NCI-H524 treated with DMSO at 0.1 percent for 48 hours (cell line): ENCODE measurements at regions not wholly inside any gene's neighbourhood (a gene's known extent, or its start where the extent isn't known, plus 50 kb on each side); places are given as distances from the start of the nearest gene placed in this dataset.
"Not testable (repeated sequence)": the region's sequence is repeated elsewhere in the genome, so short reads cannot be mapped to it uniquely, and the experiment has no call there.

Source experiments
- DNase-seq: peaks from one replicate; lab custom pipeline; 2025; lab: John Stamatoyannopoulos, UW

DNA sequence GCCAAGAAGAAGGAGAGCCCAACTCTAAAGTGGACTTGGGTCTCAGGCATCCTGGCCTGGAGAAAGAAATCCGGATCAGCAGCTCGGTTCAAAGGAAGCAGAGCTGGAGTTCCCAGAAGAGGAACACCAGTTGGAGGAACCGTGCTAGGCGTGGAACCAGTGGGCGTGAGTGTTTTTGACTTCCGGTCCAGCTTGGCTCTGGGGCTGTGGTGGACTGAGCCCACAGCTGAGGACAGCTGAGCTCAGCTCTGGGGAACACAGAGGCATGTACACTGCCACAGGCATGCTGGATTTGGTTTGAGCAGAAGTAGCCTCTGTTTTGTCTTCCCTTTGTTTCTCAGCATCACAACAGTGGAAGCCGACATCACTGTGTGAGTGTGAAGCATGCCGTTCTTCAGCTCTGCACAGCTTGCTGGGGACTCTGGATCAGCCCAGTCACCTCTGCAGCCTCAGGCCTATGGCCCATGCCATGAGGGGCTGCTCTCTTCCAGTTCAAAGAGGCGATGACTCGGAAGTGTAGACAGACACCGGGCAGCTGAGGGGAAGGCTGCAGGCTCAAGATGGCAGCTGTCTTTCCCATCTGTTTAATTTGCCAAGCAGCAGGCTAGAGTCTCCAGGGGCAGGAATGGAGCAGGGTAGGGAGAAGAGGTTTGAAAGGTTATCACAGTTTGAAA lies 185.8 kb upstream of the UBE3A start:
- no peak for DNase-seq

- DNase-seq: no peak
Observed at GRCh38 chr15:25623708-25624107, 184.9 kb upstream of the UBE3A start.

DNA sequence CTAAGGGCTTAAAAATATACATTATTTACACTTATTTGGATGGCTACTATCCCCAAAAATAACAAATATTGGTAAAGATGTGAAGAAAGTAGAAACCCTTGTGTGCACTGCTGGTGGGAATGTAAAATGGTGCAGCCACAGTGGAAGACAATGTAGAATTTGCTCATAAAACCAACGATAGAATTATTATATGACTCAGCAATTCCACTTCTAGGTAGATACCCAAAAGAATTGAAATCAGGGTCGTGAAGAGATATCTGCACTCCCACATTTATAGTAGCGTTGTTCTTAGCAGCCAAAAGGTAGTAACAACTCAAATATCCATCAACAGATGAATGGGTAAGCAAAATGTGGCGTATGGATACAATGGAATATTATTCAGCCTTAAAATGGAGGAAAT lies 181.6 kb upstream of the UBE3A start:
- DNase-seq: no peak

DNA sequence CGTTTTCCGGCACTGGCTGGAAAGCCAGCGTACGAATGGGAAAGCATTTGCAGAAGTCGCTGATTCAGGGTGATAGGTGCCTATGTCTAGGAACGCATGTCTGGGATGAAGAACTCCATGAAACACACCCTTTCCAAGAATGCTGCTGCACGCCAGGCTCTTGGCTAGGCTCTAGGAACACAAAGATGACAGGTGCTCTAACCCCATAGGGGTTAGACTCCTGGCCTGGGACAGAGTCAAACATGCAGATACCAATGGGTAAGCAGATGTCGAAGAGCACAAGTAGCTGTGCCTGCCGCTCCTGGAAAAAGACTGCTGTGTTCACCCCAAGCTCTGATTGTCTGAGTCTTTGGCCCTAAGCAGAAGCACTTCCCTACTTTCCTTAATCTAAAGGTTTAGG lies 180.9 kb upstream of the UBE3A start:
- DNase-seq: no peak

- DNase-seq: no peak
Observed at GRCh38 chr15:25619076-25619475, 180.3 kb upstream of the UBE3A start.

DNA sequence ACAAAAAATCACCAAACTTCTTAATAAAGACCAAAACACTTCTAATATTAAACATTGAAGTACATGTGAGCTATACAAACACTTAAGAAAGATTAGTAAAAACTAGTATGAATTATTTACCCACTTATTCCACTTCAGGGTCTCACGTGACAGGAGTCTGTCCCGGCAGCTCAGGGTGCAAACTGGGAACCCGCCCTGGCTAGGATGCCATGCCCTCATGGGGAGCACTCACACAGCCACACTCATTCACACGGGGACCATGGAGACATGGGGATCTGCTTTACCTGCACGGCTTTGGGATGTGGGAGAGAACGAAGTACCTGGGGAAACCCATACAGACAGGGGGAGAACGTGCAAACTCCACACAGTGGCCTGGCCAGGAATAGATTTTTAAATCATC lies 179.3 kb upstream of the UBE3A start:
- no peak for DNase-seq

GRCh38 chr15:25616471-25616870 lies 177.6 kb upstream of the UBE3A start:
- no peak for DNase-seq

- no peak for DNase-seq
Observed at GRCh38 chr15:25613134-25613533, 174.3 kb upstream of the UBE3A start.

DNA sequence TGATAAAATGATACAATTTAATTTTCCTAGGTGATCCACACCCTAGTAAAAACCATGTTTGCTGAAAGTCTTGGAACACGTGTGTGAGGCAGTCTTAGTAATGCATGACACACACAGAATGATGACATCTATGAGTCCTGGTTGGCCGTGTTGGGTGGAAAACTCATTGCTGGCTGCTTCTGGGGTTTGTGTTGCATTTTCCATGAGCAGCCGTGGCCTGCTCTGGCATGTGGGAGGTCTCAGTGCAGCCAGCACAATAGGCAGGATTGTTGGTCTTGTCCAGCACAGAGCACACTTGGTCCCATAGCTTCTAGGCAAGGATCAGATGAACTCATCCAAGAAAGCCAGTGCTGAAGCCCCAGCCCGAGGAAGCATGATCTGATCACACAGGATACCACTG lies 172.8 kb upstream of the UBE3A start:
- no peak for DNase-seq

DNA sequence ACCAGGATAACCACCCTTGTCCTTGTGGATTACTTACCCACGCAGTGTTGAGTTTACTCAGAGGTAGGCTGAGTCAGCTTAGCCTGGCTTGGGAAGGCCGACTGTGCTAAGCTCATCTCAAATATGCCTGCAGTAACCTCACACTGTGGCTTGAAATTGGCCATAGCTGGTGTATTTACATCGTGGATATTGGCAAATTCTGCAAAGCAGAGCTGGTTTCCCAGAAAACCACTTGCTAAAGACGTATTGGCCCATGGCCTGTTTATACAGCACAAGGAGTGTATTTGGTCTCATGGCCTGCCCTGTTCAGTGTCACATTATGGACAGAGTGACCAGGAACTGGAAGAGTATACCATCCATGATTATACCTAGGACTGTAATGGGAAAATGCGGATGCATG lies 170.5 kb upstream of the UBE3A start:
- no peak for DNase-seq

DNA sequence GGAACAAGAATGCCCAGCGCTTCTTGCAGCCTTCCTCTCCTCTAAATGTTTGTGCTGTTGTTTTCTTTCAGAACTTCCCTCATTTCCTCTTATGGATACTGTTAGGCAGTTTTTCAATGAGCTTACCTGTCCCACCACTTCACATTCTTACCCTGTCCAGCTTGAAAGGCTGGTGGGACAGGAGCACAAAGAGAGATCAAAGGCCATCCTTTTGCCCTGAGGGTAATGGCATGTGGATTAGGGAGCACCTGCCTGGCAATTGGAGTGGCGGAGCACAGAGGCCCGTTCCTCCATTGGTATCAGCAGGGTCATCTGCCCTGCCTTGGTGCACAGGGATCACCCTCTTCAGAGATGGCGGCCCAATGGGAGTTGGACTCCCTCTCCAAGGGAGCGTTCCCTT lies 170.1 kb upstream of the UBE3A start:
- no peak for DNase-seq

DNA sequence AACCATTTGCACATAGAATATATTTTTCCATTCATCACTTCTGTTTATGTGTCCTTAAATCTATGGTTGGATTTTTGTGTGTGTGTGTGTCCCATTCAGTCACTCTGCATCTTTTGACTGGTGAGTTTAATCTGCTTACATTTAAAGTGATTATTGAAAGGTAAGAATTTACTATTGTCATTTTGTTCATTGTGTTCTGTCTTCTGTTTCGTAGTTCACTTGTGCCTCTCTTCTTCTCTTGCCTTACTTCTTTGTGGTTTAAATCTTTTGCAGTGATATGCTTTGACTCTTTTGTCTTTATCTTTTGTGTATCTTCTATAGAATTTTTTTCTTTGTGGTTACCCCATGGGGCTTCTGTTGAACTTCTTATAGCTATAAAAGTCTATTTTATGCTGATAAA lies 166.3 kb upstream of the UBE3A start:
- no peak for DNase-seq

DNA sequence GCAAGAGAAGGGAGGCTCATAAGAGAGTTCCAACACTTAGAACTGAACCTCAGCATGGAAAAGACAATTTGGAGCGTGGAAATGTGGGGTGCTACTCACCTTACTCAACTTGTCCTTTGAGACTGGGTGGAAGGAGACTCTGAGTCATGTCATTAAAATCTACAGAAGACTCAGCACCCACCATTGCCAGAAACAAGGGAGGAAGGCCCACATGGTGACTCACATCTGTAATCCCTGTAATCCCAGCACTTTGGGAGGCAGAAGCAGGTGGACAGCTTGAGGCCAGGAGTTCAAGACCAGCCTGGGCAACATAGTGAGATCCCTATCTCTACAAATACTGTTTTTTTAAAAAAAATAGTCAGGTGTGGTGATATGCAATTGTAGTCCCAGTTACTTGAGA lies 161.9 kb upstream of the UBE3A start:
- DNase-seq: no peak

DNA sequence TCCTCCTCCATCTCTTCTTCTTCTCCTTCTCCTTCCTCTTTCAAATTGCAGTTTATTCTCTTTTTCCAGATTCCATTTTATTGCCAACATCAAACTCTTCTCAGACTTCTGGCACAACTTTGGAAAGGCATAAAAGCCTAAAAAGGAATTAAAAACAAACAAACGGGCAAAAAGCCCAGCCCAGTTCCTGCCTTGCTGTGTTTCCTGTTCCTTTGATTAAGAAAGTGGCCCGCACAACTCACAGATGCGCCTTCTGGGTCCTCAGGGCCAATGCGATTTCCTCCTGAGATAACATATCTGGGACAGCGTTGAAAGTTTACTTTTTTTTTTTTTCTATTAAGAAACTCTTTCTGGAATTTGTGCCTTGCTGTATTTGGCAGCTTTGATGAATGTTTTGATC lies 158.7 kb upstream of the UBE3A start:
- no peak for DNase-seq

DNA sequence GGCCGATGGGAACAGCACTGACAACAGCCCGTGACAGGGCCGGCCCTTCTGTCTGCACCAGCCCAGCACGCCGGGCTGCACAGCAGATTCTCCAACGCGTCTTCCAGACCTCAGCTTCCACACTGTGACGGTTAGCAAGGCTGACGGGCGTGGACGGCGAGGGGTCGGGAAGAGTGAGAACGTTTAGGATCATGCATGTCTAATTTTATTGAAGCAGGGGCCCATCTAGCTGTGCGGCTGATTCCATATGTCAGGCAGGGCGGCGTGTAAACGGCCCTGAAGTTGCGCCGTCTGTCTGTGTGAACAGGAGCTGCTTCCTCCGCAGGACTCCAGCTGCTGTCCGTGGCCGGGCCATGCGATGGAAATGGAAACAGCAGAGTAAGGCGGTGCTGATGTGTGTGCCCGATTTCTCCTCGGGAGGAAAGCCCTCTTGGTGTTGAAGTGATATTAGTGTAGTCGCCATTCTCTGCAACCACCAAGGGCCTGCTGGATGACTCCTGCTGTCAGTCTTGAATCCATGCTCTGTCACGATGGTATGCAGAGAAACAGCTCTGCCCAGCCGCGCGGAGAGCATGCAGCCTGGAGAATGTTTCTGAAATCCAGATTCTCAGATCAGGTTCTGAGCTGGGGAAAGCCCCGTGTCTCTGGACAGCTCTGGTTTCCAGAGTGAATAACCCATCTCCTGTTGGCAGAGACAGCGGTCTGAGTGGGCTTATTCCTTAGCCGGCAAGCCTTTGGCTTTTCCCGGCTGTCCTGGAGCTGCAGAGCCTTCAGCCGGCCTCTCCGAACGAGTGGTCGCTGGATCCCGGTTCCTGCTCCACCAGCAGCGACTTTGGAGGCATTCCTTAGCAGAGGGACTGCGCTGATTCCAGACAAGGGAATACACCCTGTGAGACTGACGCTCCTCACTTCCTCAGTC lies 158.1 kb upstream of the UBE3A start:
- DNase-seq: no peak

GRCh38 chr15:25587616-25588340 lies 149.0 kb upstream of the UBE3A start:
- no peak for DNase-seq

DNA sequence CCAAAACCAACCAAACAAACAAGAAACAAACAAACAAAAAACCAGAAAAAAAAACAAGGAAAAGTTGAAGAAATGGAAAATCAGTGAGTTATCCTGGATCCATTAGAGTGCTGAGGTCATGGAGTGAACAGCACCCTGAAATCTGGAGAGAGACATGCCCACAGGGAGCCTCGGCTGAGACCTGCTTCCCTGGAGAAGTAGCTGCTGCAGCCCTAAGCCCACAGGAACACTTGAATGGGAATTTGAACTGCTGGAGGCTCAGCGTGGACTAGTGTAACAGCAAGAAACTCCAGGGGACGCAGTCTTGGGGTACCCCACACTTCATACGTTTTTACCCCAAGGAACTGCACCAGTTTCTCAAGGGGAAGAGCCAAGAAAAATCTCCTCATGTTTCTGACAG lies 144.1 kb upstream of the UBE3A start:
- no peak for DNase-seq

GRCh38 chr15:25579127-25579526 lies 140.3 kb upstream of the UBE3A start:
- DNase-seq: no peak

- DNase-seq: no peak
Observed at GRCh38 chr15:25572191-25572590, 133.4 kb upstream of the UBE3A start.

DNA sequence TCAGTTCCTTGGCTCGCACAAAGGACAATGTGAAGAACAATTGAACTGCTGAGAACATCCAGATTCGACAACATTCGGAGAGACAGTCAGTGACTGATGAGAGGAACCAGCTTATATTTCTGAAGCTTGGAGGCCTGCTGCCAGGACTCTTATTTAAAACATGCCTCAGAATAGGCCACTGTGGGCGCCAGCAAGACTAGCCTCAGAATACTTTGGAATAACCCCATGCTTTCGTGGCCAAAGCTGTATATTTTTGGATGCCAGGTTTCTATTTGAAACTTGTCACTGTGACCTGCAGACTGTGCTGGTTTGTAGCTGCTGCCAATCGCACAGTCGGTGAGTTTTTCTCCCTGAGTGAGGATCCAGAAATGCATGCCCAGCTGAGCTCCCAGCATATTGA lies 129.9 kb upstream of the UBE3A start:
- no peak for DNase-seq

DNA sequence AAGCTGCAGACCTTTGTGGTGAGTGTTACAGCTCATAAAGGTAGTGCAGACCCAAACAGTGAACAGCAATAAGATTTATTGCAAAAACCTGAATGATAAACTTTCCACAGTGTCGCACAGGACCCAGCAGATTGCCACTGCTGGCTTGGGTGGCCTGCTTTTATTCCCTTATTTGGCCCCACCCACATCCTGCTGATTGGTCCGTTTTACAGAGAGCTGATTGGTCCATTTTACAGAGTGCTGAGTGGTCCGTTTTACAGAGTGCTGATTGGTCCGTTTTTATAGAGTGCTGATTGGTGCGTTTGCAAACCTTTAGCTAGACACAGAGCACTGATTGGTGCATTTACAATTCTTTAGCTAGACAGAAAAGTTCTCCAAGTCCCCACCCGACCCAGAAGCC lies 127.7 kb upstream of the UBE3A start:
- DNase-seq: not testable (repeated sequence)

GRCh38 chr15:25565470-25566264 lies 126.8 kb upstream of the UBE3A start:
- no peak for DNase-seq
